GM18909 (cell line): ENCODE measurements at regions not wholly inside any gene's neighbourhood (a gene's known extent, or its start where the extent isn't known, plus 50 kb on each side); places are given as distances from the start of the nearest gene placed in this dataset.
A peak's percentile ranks its signal among the peaks of the same experiment; 100 is the strongest.

ENCODE experiments used
- ATAC-seq: cut with Tn5 transposase; IDR thresholded peaks from one replicate; pipeline ENCODE4 v1.9.1; 2021; ENCODE audit warnings: mild to moderate bottlenecking; ENCODE audit not compliant: unreplicated experiment, poor library complexity

DNA sequence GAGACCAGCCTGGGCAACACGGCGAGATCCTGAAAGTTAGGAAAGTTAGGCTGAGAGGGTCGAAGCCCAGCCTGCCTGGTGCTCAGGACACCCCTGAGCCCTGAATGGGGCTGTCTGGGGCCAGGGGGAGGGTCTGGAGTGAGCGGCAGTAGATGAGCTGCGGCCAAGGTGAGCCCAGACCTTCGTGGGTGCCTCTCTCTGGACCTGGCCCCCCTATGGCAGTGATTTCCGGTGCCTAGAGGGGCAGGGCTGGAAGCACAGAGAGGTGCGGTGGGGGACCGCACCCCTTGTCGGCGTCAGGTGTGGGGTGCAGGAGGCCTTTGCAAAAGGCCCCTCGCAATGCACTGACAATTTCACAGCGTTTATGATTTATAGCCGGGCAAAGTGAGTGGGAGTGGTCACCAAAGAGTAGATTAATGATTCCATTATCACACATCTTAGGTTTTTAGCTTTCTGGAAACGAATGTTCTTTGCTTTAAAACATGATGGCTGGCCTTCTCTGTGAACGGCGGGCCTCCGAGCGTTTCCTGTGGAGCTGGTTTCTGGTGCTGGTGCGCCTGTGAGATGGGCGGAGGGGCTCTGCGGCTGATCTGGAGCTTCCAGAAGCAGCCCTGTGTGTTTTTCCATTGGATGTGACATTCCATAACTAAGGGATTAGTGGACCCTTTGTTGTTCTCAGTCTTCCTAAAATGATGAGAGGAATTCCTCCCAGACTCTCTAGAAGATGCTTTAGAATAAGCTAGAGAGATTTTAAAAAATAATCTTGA lies 171.0 kb upstream of the ZNF32 start:
- no peak for ATAC-seq

DNA sequence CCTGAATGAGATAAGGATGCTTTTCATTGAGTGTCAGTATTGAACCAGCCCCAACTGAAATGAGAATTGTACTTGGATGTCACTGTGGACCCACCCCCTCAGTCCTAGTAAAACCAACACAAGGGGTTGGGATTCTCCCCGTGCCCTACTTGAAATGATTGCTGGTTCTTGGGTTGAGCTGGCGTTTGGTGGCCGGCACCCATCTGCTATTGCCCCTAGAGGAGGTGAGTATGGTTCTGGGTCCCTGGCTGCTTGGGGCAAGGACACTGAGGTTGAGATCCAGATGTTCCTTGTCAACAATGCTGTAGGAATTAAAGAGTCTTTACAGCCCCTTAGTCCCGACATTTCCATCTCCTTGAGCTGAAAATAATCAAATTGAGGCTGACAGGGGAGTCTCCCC lies 170.0 kb upstream of the ZNF32 start:
- no peak for ATAC-seq

DNA sequence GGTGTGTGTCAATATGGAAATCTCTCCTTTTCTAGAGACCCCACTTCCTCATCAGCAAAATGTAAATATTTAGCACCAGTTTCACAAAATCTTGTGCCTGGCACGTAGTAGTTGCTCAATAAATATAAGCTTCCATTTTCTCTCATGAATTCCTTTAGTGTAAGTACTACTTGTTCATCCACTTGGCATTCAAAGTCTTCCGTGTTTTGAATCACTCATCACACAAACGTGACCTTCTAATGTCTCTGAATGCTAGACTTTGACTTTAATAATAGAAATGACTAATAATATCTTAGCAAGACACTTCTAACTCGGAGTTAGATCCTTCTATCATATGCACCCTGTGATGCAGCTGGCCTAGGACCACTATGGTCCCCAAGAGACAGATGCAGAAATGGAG lies 168.7 kb upstream of the ZNF32 start:
- no peak for ATAC-seq

DNA sequence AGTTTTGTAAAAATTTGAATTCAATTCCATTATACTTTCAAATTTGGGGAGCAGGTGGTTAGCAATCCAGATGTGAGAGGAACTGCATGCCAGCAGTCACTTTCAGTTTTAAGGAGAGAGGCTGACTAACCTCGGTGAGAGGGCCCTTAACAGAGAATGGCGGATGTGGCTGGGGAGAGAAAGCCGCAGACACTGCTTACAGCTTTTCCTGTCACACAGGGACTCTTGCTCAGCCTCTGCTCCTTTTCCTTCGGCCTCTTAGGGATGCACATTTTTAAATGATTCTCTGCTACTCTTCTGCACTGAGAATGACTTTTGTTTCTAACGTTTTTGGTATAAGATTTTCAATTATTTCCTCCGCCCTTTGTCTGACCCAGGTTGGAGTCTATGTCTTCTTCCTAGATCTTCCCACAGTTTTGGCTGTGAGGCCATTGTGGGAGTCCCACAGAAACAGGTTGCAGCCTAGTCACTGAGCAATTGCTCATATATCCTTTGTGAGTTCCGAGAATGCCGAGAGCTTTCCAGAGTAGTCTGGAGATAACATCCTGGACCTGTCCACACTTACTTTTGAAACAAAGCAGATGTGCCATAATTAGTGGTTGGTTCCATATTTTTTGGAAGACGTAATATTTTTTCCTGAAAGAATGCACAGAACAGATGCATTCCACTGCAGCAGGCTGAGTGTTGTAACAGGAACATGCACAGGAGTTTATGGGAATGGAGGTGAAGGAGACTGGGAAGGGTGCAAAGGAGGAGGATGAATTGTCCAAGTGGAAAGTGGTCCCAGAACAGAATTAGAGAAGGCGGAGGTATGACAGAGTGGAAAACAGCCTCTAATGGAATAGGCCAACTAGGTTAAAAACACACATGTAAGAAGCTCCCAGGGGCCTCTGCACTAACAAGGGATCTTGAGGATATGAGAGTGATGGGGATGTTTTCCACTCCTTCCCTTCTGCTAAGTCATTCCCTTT lies 168.0 kb upstream of the ZNF32 start:
- peak; percentile 96 for ATAC-seq

DNA sequence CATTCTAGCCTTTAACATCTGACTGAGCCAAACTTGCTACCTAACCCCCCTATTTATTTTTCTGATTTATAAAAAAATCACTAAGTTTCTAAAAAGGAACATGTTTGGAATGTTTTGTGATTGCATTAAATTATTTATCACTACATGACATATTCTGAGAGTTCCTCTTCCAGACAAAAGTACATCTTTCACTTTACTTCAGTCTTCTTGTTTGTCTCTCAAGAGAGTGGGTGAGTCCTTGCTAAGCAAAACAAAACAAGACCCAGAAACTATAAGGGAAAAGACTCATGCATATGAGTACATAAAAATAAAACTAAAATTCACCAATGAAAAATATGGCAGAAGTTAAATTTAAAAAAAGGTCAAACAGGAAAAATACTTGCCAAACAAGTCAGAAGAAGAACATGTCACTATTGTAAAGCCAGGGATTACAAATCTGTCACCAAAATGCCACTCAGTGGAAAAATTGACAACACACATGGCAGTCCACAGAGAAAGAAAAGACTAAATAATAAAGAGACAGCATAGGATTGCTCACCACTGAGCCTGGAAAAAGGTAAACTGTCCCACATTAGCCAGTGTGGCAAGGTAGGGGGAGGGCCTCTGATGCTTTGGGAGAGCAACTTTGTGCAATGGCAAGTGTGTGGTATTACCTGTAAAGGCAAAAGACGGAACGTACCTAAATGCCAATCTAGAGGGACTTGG lies 166.7 kb upstream of the ZNF32 start:
- no peak for ATAC-seq

DNA sequence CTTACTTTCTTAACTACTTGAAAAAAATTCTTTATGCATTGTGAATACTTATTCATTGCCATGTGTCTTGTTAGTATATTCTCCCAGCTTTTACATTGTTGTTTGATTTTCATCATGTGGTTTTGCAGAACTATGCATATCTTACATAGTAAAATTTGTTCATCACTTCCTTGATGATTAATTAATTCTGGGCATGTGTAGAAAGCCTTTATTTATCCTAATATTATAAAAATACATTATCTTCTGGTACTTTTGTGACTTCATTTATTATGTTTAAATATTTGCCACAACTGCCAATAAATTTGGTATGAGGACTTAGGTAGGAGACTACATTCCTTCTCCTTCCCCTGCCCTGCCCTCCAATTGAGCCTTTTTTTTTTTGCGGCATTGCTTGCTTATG lies 166.0 kb upstream of the ZNF32 start:
- ATAC-seq, result no peak

DNA sequence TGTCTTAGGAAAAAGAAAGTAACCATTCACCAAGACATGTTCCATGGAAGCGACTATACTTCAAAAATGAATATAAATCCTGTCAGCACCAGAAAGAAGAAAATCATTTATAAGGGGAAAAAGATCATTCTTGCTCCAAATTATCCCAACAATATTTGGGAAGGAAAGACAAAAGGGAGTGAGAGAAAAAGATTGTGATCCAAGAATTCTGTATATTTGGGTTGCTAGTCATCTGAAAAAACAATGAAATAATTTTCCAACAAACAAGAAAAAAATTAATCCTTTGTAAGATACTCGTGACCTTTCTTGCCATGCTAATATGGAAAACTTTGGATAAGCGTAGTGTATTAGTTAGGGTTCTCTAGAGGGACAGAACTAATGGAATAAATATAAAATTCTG lies 163.2 kb upstream of the ZNF32 start:
- ATAC-seq, result no peak

DNA sequence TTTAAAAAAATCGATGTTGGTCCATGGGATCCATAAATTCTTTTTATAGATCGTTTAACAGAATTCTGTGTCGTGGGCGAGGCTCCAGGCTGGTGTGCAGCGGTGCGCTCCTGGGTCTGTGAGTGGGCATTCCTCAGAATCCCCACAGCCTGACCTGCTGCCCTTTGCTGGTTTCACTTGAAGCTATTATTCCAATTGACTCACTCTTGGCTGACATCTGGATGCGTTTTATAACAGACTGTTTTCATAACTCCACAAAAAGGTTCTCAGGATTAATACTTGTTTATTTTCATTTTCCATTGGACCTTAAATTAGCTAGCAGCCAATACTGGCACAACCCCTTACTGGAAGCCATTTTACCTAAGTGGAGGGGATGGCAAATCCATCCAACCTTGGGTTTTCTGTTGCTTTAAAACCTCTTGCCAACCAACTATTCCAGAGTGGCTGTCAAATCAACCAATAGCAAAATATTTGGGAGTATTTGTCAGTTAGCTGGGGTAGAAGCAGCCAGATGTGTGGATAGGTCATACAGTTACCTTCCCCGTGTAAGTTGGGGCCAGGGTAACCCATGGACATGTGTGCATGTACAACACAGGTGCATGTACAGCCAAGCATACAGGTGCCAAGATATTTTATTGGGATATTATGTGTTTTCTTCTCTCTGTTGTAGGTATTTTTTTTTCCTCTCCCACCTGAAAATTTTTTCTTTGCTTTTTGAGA lies 160.7 kb upstream of the ZNF32 start:
- no peak for ATAC-seq

DNA sequence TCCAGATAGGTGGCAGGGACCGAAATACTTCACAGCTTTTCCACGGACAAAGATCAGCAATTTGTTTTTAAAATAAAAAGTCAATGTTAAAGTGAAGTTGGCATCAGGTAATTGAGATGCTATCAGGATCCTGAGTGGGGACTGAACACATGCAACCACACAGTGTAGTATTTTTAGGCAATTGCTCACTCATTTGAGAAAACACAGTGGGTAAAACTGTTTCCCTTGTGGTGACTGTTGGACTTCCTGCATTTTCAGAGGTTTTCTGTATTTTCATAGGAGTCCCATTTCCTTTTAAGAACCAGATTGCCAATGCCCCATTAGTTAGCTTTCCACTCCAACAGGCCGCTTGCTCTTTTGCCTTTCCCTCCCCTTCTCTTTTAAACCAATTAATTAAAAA lies 159.5 kb upstream of the ZNF32 start:
- ATAC-seq, result peak; percentile 87

DNA sequence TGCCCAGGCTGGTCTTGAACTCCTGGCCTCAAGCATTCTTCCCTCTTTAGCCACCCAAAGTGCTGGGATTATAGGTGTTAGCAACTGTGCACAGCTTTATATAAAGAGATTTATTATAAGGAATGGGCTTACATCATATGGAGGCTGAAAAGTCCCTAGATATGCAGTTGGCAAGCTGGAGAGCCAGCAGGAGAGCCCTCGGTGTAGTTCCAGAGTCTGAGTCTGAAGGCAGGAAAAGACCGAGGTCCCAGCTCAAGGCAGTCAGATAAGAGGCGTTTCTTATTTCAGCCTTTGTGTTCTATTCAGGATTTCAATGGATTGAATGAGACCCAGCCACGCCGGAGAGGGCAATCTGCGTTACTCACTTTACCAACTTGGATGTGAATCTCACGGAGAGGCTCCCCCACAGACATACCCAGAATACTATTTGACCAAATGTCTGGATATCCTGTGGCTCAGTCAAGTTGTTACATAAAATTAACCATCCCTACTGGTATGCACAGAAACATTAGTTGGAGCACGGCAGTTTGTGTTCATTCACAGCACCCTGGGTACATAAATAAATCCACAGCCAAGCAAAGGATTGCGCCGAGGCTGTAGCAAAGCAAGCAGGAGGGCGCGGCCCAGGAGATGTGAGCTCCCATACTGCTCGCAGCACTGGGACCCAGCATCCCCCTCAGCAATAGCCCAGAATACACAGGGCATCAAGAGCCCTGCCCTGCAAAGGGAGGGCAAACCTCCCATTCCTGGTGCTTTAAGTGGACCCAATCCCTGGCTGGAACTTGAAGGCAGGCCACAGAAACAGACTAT lies 158.4 kb upstream of the ZNF32 start:
- no peak for ATAC-seq

DNA sequence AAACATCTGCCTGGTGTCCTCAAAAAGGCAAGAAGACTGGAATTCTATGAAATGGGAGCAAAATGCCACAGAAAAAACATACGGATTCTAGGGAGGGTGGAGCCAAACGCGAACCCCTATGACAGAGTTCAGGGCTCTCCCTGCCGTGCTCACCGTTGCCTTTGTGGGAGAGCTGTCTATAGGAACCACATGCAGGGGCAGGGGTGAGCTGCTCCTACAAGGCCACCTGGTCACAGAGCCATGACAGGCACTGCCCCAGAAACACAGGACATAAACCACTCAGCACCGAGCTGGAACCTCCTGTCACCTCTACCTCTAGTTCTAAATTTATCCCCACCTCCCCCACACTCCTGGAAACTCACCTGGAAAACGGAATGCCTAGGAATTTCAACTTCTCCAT lies 155.1 kb upstream of the ZNF32 start:
- ATAC-seq, result no peak

DNA sequence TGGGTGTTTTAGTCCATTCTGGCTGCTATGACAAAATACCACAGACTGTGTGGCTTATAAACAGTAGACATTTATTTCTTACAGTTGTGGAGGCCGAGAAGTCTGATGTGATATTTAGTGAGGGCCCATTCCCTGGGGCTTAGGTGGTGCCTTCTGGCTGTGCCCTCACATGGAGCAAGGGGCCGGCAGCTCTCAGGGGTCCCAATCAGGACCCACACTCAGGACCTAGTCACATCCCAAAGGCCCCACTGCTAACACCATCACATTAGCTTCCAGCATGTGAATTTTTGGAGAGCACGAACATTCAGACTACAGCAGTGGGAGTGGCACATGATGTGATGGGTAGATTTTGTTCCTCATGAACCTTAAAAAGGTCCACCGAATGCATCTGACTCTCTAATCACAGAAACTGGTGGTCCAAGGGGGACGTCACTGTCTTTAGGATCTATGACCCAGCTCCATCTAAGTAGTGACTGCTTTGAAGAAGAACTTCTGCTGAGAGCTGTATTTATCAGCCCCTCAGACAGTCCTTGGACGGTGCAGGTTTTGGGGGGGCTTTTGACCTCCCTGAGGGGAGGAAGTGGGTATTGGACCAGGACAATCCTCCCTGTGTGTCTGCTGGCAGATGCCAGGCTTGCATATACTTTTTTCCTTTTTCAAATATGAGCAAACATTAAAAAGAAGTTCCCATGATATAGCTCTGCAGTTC lies 154.5 kb upstream of the ZNF32 start:
- no peak for ATAC-seq

DNA sequence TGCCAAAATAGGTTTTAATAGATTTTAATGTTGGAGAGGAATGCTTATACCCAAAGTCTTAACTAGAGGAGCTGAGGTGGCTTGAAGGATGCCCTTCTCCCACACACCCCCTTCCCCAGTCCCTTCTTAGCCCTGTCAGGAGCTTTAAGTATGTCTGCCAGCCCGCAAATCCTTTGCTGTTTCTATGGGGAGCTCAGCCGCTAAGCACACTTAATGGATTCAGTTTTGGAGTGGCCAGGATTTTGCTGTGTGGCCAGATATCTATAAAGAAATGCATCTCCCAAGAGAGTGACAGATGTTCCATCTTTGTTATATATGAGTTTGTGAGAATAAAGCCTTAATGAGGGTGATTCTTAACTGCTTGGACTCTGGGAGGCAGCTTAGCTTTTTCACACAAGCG lies 152.9 kb upstream of the ZNF32 start:
- no peak for ATAC-seq

DNA sequence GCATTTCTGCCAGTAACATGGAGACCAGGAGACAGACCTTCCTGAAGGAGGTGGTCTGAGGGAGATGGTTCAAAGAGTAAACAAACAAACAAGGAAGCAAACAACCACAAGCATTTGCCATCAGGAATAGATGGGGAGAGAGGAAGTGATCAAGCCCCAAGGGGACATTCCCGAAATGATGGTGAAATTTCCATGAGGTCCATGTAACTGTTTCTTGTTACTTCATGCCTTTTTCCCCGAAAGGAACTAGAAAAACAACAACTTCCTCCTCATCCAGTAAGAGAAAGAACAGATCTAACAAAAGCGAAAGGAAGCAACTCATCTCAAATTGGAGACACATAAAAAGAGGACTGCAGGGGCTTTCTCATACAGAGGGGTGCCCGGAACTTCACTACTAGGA lies 152.5 kb upstream of the ZNF32 start:
- no peak for ATAC-seq

DNA sequence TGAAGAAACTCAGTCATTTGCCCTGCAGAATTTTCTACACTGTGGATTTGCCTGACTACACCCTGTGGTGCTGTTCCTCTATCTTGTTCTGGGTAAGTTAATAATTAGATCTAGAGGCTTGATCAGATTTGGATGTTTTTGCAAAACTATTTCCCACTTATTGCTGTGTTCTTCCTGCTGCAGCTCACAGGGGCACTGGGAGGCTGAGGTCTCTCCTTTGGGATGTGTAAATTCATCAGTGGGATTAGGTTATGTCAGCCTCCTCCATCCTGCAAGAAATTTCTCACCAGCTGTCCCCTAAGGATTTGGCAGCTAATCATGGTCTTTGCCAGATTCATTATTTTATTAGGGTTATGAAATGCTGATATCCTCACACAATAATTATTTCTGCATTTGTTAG lies 148.1 kb upstream of the ZNF32 start:
- no peak for ATAC-seq

DNA sequence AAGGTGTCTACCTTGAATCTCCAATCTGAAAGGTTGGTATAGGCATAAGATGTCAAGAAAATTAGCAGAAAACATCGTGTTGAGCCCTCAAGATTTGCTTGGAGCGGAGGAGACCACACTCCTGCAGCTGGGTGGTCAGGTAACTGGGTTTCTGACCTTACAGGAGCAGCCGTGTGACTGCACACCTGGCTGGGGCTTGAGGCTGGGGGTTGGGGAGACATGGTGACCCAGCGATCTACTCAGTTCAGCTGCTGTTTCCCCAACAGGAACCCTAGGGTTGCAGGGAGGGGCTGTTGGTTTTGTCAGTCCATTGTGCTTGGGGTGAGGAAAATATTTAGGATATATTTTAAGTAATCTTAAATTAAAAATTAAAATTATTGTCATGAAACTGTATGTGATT lies 147.0 kb upstream of the ZNF32 start:
- no peak for ATAC-seq

DNA sequence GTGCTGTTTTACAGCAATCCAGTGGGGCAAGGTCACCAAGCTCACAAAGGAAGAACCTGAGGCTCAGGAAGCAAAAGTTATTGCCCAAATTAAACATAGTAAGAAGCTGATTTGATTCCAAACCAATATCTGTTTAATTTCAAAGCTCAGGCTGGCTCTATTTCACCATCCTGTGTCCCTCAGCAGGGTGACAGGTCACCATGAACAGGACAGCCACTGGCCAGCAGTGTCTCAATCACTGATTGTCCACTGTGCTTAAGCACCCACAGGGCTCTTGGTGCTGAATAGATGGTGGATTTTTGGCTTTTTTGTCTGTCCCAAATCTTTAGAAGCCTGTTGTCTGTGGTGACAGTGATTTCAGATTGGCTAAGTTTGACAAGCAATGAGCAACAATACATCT lies 146.4 kb upstream of the ZNF32 start:
- ATAC-seq, result no peak

DNA sequence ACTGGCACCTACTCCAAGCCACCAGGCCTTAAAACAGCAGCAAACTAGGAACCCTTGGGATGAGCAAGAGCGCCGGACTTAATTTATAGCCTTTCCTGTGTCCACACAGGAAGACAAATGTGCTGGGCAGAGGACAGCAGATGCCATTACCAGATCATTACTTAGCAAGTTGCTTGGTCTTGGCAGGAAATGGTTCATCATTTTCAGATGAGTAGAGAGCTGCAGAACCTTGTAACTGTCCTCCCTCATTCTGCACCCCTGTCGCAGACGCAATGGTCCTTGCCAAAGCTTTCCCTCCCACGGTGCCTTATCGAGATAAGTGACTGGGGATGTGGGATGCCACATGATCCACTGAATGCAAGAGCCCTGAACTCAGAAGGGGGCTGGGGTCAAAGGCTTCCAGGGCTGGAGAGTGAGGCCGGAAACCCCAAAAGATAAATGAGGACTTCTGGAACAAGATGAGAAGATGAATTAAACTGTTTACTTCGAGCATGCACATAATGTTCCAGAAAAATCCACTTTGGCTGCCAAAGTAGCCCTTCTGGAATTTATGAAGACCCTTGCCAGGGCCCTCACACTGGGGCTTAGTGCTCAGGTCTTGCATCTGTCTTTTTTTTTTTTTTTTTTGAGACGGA lies 145.6 kb upstream of the ZNF32 start:
- ATAC-seq, result no peak
